ENCODE measurements at regions not wholly inside any gene's neighbourhood (a gene's known extent, or its start where the extent isn't known, plus 50 kb on each side); places are given as distances from the start of the nearest gene placed in this dataset.

- Histone ChIP-seq H3K27ac (ENCODE audit: low read depth in 1 of 2, low read length in 2 of 2) (no peak overlapping the region), H3K36me3 (ENCODE audit: insufficient read depth, low read length) (no peaks in the 10 kb centered on the region), H3K4me1 (ENCODE audit: insufficient read depth, low read length) (no peaks in the 10 kb centered on the region), H3K27me3 (ENCODE audit: control insufficient read depth in 1 of 2, insufficient read depth in 2 of 2, low read length in 2 of 2) (no peaks in the 10 kb centered on the region), H3K9me3 (ENCODE audit: control insufficient read depth in 1 of 2, insufficient read depth in 1 of 2, low read length in 2 of 2) (no peaks in the 10 kb centered on the region), H3K4me3 (ENCODE audit: low read length) (no peak overlapping the region)
- Mint-ChIP-seq H3K27ac (no peak overlapping the region), H3K4me1 (ENCODE audit: low read depth) (no peaks in the 10 kb centered on the region), H3K4me3 (no peak overlapping the region), H3K36me3 (ENCODE audit: low read depth) (no peaks in the 10 kb centered on the region), H3K27me3 (no peaks in the 10 kb centered on the region), H3K9me3 (no peaks in the 10 kb centered on the region)
- DNase-seq = no peak
- intact Hi-C loops (cut with DNase I, micrococcal nuclease) = no loop called here
- no peak for ATAC-seq (ENCODE audit: poor library complexity)
- ChIA-PET CTCF (no interaction called here), POLR2A (no interaction called here)
- TF ChIP-seq CTCF (IDR thresholded peaks at IDR 0.05) = no peak
These were observed 621.4 kb upstream of the ALCAM start for GRCh38 chr3:104745313-104745712.

- Histone ChIP-seq H3K27me3 (ENCODE audit: control insufficient read depth in 1 of 2, insufficient read depth in 2 of 2, low read length in 2 of 2) (no peaks in the 10 kb centered on the region), H3K4me3 (ENCODE audit: low read length) (no peak overlapping the region), H3K9me3 (ENCODE audit: control insufficient read depth in 1 of 2, insufficient read depth in 1 of 2, low read length in 2 of 2) (no peaks in the 10 kb centered on the region), H3K36me3 (ENCODE audit: insufficient read depth, low read length) (no peaks in the 10 kb centered on the region), H3K4me1 (ENCODE audit: insufficient read depth, low read length) (no peaks in the 10 kb centered on the region), H3K27ac (ENCODE audit: low read depth in 1 of 2, low read length in 2 of 2) (no peak overlapping the region)
- H3K27me3 Mint-ChIP-seq = no peaks in the 10 kb centered on the region
- TF ChIP-seq CTCF (IDR thresholded peaks at IDR 0.05) = no peak
- H3K9me3 Mint-ChIP-seq = no peaks in the 10 kb centered on the region
- CTCF ChIA-PET = no interaction called here
- H3K36me3 Mint-ChIP-seq (ENCODE audit: low read depth) = no peaks in the 10 kb centered on the region
- DNase-seq = no peak
- ATAC-seq (ENCODE audit: poor library complexity) = no peak
- H3K4me3 Mint-ChIP-seq = no peak overlapping the region
- no peaks in the 10 kb centered on the region for H3K4me1 Mint-ChIP-seq (ENCODE audit: low read depth)
- no peak overlapping the region for H3K27ac Mint-ChIP-seq
- POLR2A ChIA-PET = no interaction called here
- intact Hi-C loops (cut with DNase I, micrococcal nuclease) = no loop called here
These were observed 620.7 kb upstream of the ALCAM start for GRCh38 chr3:104746056-104746455.

- intact Hi-C loops (cut with DNase I, micrococcal nuclease) = no loop called here
- H3K4me3 ChIP-seq (ENCODE audit: low read length) = no peak overlapping the region
- no peak overlapping the region for H3K27ac Mint-ChIP-seq
- H3K4me1 ChIP-seq (ENCODE audit: insufficient read depth, low read length) = no peaks in the 10 kb centered on the region
- no peaks in the 10 kb centered on the region for H3K36me3 ChIP-seq (ENCODE audit: insufficient read depth, low read length)
- H3K4me1 Mint-ChIP-seq (ENCODE audit: low read depth) = no peaks in the 10 kb centered on the region
- no peak for TF ChIP-seq CTCF (IDR thresholded peaks at IDR 0.05)
- H3K4me3 Mint-ChIP-seq = no peak overlapping the region
- CTCF ChIA-PET = no interaction called here
- no peak overlapping the region for H3K27ac ChIP-seq (ENCODE audit: low read depth in 1 of 2, low read length in 2 of 2)
- ATAC-seq (ENCODE audit: poor library complexity) (no peak), DNase-seq (no peak)
- H3K9me3 Mint-ChIP-seq = no peaks in the 10 kb centered on the region
- POLR2A ChIA-PET = no interaction called here
- H3K36me3 Mint-ChIP-seq (ENCODE audit: low read depth) = no peaks in the 10 kb centered on the region
- H3K9me3 ChIP-seq (ENCODE audit: control insufficient read depth in 1 of 2, insufficient read depth in 1 of 2, low read length in 2 of 2) = no peaks in the 10 kb centered on the region
- no peaks in the 10 kb centered on the region for H3K27me3 Mint-ChIP-seq
- no peaks in the 10 kb centered on the region for H3K27me3 ChIP-seq (ENCODE audit: control insufficient read depth in 1 of 2, insufficient read depth in 2 of 2, low read length in 2 of 2)
These were observed 616.1 kb upstream of the ALCAM start for GRCh38 chr3:104750581-104750980.
